Body of pancreas (tissue), 4 donors: ENCODE measurements at regions not wholly inside any gene's neighbourhood (a gene's known extent, or its start where the extent isn't known, plus 50 kb on each side); places are given as distances from the start of the nearest gene placed in this dataset.
A peak's percentile ranks its signal among the peaks of the same experiment; 100 is the strongest.

Experiments used
- ATAC-seq: fragments of 150-250 bp; one replicate; pipeline ENCODE4 v1.9.1; 2016
- DNase-seq, 4 donors: peaks; one replicate each; pipeline ENCODE4 v3.0.0-alpha.2; 2019
- H3K27ac ChIP-seq, 4 donors: fragments of 200-600 bp; sonication (generic); 1 replicate in 3 of 4; 2 replicates in 1 of 4; pipeline versions ENCODE4 v1.5.1 to v1.6.1; 2016 to 2019; ENCODE audit warnings: mild to moderate bottlenecking in 1 of 4, mixed read lengths in 1 of 4, moderate library complexity in 1 of 4
- H3K27me3 ChIP-seq, 2 donors: fragments of 200-600 bp; sonication (generic); one replicate each; pipeline ENCODE4 v1.6.0; 2016; ENCODE audit warnings: mild to moderate bottlenecking in 1 of 2
- H3K36me3 ChIP-seq, 2 donors: fragments of 200-600 bp; sonication (generic); replicated peaks in 1 of 2; 2 replicates each; pipeline ENCODE4 v1.5.1; 2016; ENCODE audit warnings: low read depth in 2 of 2; ENCODE audit not compliant: insufficient read depth in 1 of 2
- H3K4me1 ChIP-seq: fragments of 200-600 bp; sonication (generic); one replicate; pipeline ENCODE4 v1.6.0; 2016
- H3K4me3 ChIP-seq, 2 donors: fragments of 200-600 bp; sonication (generic); 1 replicate in 1 of 2; 2 replicates in 1 of 2; pipeline ENCODE4 v1.5.1; 2016 to 2019
- H3K9me3 ChIP-seq, 3 donors: fragments of 200-600 bp; sonication (generic); 1 replicate in 2 of 3; 2 replicates in 1 of 3; pipeline ENCODE4 v1.5.1; 2016
- POLR2A ChIP-seq, 3 donors: fragments of 450-650 bp; IDR thresholded peaks; one replicate each; pipeline ENCODE4 v1.6.1; 2016; ENCODE audit warnings: antibody characterized with exemption in 3 of 3, mild to moderate bottlenecking in 2 of 3
- WGBS, 2 donors: methylation state at CpG; one replicate each; pipeline ENCODE4 v1.1.5; 2017; 5-methylcytosine and 5-hydroxymethylcytosine counted together
- intact Hi-C: fragments of 100-400 bp; cut with DNase I; formaldehyde crosslinking; loops from one replicate; pipeline ENCODE4 v1.15.1; 2023
- TF ChIP-seq, protein P1 (sequence below), 7 experiments: fragments of 450-650 bp in 4 of 7; fragments of 200-600 bp in 3 of 7; sonication (generic) in 3 of 7; IDR thresholded peaks; one replicate each; pipeline ENCODE4 v1.5.1; 2016 to 2019; ENCODE audit warnings: antibody characterized with exemption in 7 of 7

DNA sequence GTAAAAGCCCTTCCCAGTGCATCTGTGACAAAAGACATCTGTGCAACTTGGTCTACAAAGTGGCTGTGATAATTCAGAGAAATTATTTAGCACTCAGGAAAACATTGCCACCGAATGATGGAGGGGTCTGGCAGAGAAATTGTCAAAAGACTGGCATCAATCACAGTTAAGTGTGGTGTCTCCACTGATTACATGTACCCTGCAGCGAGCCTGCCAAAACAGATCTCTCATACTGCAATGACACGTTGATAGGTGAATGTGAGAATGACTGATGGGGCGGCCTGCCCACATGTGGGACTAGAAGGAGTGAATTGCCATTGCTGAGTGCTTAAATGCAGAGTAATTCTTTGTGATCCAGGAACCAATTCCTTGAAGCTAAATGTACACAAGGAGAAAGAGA lies 136.4 kb upstream of the PCSK5 start:
- no peak for DNase-seq
- WGBS, 2 donors: 37 to 38% methylated on average over 4 of the region's 4 CpGs
- no peak for ATAC-seq
- no peak overlapping the region for H3K4me3 ChIP-seq
- no peaks in the 10 kb centered on the region for H3K36me3 ChIP-seq
- H3K27me3 ChIP-seq: no peaks in the 10 kb centered on the region
- no peaks in the 10 kb centered on the region for H3K9me3 ChIP-seq
- H3K4me1 ChIP-seq: no peaks in the 10 kb centered on the region
- intact Hi-C loops: no loop called here
- TF ChIP-seq, protein P1, sequence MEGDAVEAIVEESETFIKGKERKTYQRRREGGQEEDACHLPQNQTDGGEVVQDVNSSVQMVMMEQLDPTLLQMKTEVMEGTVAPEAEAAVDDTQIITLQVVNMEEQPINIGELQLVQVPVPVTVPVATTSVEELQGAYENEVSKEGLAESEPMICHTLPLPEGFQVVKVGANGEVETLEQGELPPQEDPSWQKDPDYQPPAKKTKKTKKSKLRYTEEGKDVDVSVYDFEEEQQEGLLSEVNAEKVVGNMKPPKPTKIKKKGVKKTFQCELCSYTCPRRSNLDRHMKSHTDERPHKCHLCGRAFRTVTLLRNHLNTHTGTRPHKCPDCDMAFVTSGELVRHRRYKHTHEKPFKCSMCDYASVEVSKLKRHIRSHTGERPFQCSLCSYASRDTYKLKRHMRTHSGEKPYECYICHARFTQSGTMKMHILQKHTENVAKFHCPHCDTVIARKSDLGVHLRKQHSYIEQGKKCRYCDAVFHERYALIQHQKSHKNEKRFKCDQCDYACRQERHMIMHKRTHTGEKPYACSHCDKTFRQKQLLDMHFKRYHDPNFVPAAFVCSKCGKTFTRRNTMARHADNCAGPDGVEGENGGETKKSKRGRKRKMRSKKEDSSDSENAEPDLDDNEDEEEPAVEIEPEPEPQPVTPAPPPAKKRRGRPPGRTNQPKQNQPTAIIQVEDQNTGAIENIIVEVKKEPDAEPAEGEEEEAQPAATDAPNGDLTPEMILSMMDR (IDR thresholded peaks at IDR 0.05): no peak
- no peak for TF ChIP-seq POLR2A (IDR thresholded peaks at IDR 0.05)
- no peak overlapping the region for H3K27ac ChIP-seq

- Histone ChIP-seq H3K27me3 (no peaks in the 10 kb centered on the region), H3K9me3 (no peaks in the 10 kb centered on the region), H3K4me1 (no peaks in the 10 kb centered on the region), H3K4me3 (no peak overlapping the region), H3K36me3 (no peaks in the 10 kb centered on the region), H3K27ac (no peak overlapping the region)
- TF ChIP-seq, protein P1 (IDR thresholded peaks at IDR 0.05): no peak
- no peak for TF ChIP-seq POLR2A (IDR thresholded peaks at IDR 0.05)
- DNase-seq: no peak
- 70 to 78% methylated on average over 1 to 2 of the region's 2 CpGs for WGBS, 2 donors
- no peak for ATAC-seq
- intact Hi-C loops: no loop called here
These were observed 115.3 kb upstream of the PCSK5 start for GRCh38 chr9:75775166-75775565.

DNA sequence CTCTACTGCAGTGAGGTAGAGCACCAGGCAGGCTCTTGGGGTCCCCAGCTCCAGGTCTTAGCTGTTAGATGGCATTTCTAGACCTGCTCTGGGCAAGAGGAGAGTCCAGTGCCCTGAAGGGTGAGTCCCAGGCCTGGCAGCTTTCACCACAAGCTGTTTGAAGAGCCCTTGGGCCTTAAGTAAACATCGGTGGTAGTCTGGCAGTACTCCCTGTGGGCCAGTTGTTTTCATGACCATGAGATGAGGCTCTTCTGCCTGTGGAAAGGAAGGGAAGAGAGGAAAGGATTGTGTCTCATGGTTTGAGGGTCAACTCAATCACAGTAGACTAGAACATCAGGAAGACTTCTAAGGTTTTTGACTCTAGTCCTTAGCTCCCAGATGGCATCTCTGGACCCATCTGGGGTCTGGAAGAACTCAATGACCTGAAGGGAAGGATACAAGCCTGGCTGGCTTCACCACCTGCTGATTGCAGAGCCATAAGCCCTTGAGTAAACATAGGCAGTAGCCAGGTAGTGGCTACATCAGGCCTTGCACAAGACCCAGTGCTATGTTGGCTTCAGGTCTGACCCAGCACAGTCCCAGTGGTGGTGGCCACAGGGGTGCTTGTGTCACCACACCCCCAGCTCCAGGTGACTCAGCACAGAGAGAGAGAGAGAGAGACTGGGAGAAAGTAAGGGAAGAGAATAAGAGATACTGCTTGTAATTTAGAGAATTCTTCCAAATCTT lies 114.3 kb upstream of the PCSK5 start:
- DNase-seq (no peak), ATAC-seq (no peak)
- H3K4me1 ChIP-seq: no peaks in the 10 kb centered on the region
- no peak for TF ChIP-seq POLR2A (IDR thresholded peaks at IDR 0.05)
- TF ChIP-seq, protein P1 (IDR thresholded peaks at IDR 0.05): no peak
- H3K27me3 ChIP-seq: no peaks in the 10 kb centered on the region
- intact Hi-C loops: no loop called here
- 83 to 88% methylated on average over 1 of the region's 1 CpG for WGBS, 2 donors
- no peak overlapping the region for H3K27ac ChIP-seq
- H3K9me3 ChIP-seq: no peaks in the 10 kb centered on the region
- no peak overlapping the region for H3K4me3 ChIP-seq
- H3K36me3 ChIP-seq: no peaks in the 10 kb centered on the region

GRCh38 chr9:75780185-75780584 lies 110.3 kb upstream of the PCSK5 start:
- Histone ChIP-seq H3K36me3 (no peaks in the 10 kb centered on the region), H3K9me3 (no peaks in the 10 kb centered on the region), H3K27me3 (no peaks in the 10 kb centered on the region), H3K4me3 (no peak overlapping the region), H3K4me1 (no peaks in the 10 kb centered on the region), H3K27ac (no peak overlapping the region)
- ATAC-seq (no peak), DNase-seq (no peak)
- TF ChIP-seq, protein P1 (IDR thresholded peaks at IDR 0.05): no peak
- TF ChIP-seq POLR2A (IDR thresholded peaks at IDR 0.05): no peak
- intact Hi-C loops: no loop called here
- WGBS, 2 donors: 25 to 37% methylated on average over 1 of the region's 1 CpG

DNA sequence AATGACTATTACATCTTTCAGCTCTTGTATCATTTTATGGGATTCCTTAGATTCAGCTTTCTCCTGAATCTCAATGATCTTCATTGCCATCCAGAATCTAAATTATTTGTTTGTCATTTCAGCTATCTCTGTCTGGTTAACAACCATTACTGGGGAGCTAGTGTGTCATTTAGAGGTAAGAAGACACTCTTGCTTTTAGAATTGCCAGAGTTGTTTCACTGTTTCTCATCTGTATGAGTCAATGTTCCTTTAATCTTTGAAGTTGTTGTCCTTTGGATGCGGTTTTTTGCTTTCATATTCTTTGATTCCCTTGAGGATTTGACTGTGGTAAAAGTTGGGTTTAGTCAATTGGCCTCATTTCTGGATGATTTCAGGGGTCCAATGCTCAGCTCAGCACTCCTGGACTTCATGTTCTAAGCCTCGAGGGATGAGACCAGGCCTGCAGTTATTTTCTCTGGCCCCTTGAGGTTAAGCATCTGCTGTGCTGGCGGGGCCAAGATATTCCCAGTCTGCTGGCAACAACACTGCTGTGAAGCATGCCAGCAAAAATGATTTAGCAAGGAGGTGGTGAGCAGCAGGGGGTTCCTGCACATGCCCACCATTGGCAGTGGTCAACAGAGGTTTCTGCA lies 102.4 kb upstream of the PCSK5 start:
- no peaks in the 10 kb centered on the region for H3K27me3 ChIP-seq
- H3K4me1 ChIP-seq: no peaks in the 10 kb centered on the region
- 65 to 67% methylated on average over 3 of the region's 3 CpGs for WGBS, 2 donors
- no peak for ATAC-seq
- TF ChIP-seq, protein P1 (IDR thresholded peaks at IDR 0.05): no peak
- no peak for TF ChIP-seq POLR2A (IDR thresholded peaks at IDR 0.05)
- H3K4me3 ChIP-seq: no peak overlapping the region
- H3K36me3 ChIP-seq: no peaks in the 10 kb centered on the region
- intact Hi-C loops: no loop called here
- H3K9me3 ChIP-seq: no peaks in the 10 kb centered on the region
- DNase-seq: peak in 1 of 4 donors; percentile 13
- no peak overlapping the region for H3K27ac ChIP-seq
